Ovary (tissue), 7 donors: ENCODE measurements at regions not wholly inside any gene's neighbourhood (a gene's known extent, or its start where the extent isn't known, plus 50 kb on each side); places are given as distances from the start of the nearest gene placed in this dataset.

ENCODE experiments used
- DNase-seq, 5 donors: peaks; one replicate each; pipeline ENCODE4 v3.0.0-alpha.2; 2019 to 2020
- H3K27ac ChIP-seq, 2 donors: fragments of 200-600 bp; one replicate each; pipeline versions ENCODE4 v1.5.1 to v1.8.0; 2019 to 2022
- H3K27me3 ChIP-seq: fragments of 200-600 bp; one replicate; pipeline ENCODE4 v1.8.0; 2022
- H3K36me3 ChIP-seq: fragments of 200-600 bp; sonication (generic); one replicate; pipeline ENCODE4 v1.5.1; 2019
- H3K4me1 ChIP-seq: one replicate; pipeline ENCODE4 v1.8.1; 2013; ENCODE audit warnings: mild to moderate bottlenecking, moderate library complexity; ENCODE audit not compliant: insufficient read depth
- H3K4me3 ChIP-seq: fragments of 200-600 bp; sonication (generic); one replicate; pipeline ENCODE4 v1.5.1; 2017
- H3K9me3 ChIP-seq, 2 donors: fragments of 200-600 bp in 1 of 2; sonication (generic) in 1 of 2; one replicate each; pipeline versions ENCODE4 v1.5.1 to v1.8.1; 2013 to 2019; ENCODE audit warnings: mild to moderate bottlenecking in 1 of 2, moderate library complexity in 1 of 2
- CTCF ChIP-seq, 3 donors: fragments of 450-650 bp in 2 of 3; fragments of 200-600 bp in 1 of 3; IDR thresholded peaks; one replicate each; pipeline versions ENCODE4 v1.5.1 to v1.8.0; 2016 to 2022; ENCODE audit warnings: antibody characterized with exemption in 3 of 3, mild to moderate bottlenecking in 1 of 3
- EP300 ChIP-seq: sonication (generic); formaldehyde crosslinking; IDR thresholded peaks from one replicate; pipeline ENCODE4 v1.6.1; 2017; ENCODE audit warnings: antibody characterized with exemption
- POLR2A ChIP-seq: fragments of 450-650 bp; IDR thresholded peaks from one replicate; pipeline ENCODE4 v1.6.1; 2017; ENCODE audit warnings: antibody characterized with exemption, mild to moderate bottlenecking, moderate library complexity
- WGBS, 3 donors: extraction: QIAGEN DNeasy Blood & Tissue Kit in 1 of 3; methylation state at CpG; one replicate each; pipeline versions ENCODE4 v1.1.5 to v1.1.7; 2013 to 2017; 5-methylcytosine and 5-hydroxymethylcytosine counted together
- intact Hi-C, 4 donors: fragments of 100-400 bp; cut with DNase I; formaldehyde crosslinking; loops; one replicate each; pipeline versions ENCODE4 v1.11.0 to v1.15.1; 2022 to 2023
- donor health status: DM: no; HTN: no; CAD: no; lungs with moderate emphysema.
- donor health status: DM: no; HTN: no; CAD: no.
- donor health status: Bipolar disorder and iron deficiency.
- donor health status: DM: no; HTN: no; CAD: no.
- donor health status: DM: yes; HTN: yes; CAD: no.

GRCh38 chr13:55483626-55484158 is 1657.0 kb upstream of the PRR20A start:
- no peak for DNase-seq
- no peaks in the 10 kb centered on the region for H3K4me1 ChIP-seq
- no peak for TF ChIP-seq EP300
- TF ChIP-seq POLR2A, result no peak
- TF ChIP-seq CTCF (IDR thresholded peaks at IDR 0.05), result no peak

GRCh38 chr13:55493297-55493696 is 1647.4 kb upstream of the PRR20A start:
- H3K4me3 ChIP-seq, result no peak overlapping the region
- H3K4me1 ChIP-seq, result no peaks in the 10 kb centered on the region
- no peaks in the 10 kb centered on the region for H3K9me3 ChIP-seq
- 78 to 85% (median 85%) methylated on average over 3 of the region's 3 CpGs for WGBS, 3 donors
- no peak for TF ChIP-seq CTCF (IDR thresholded peaks at IDR 0.05)
- no peak for TF ChIP-seq POLR2A
- TF ChIP-seq EP300, result no peak
- no peaks in the 10 kb centered on the region for H3K27me3 ChIP-seq
- DNase-seq, result no peak
- H3K27ac ChIP-seq, result no peak overlapping the region
- no peaks in the 10 kb centered on the region for H3K36me3 ChIP-seq
- intact Hi-C loops, result no loop called here

More at GRCh38 chr13:55483626-55484158, 1657.0 kb upstream of the PRR20A start:
- no peaks in the 10 kb centered on the region for H3K9me3 ChIP-seq
- WGBS, 3 donors, result 47 to 75% (median 56%) methylated on average over 3 of the region's 3 CpGs
- intact Hi-C loops, result no loop called here
- no peaks in the 10 kb centered on the region for H3K27me3 ChIP-seq
- H3K27ac ChIP-seq, result no peak overlapping the region
- H3K4me3 ChIP-seq, result no peak overlapping the region
- no peaks in the 10 kb centered on the region for H3K36me3 ChIP-seq

GRCh38 chr13:55497486-55497885 is 1643.2 kb upstream of the PRR20A start:
- Histone ChIP-seq H3K36me3 (no peaks in the 10 kb centered on the region), H3K4me1 (no peaks in the 10 kb centered on the region), H3K27me3 (no peaks in the 10 kb centered on the region), H3K27ac (no peak overlapping the region), H3K4me3 (no peak overlapping the region), H3K9me3 (no peaks in the 10 kb centered on the region)
- intact Hi-C loops, result no loop called here
- no peak for DNase-seq
- TF ChIP-seq EP300, result no peak
- 66 to 75% (median 73%) methylated on average over 3 of the region's 3 CpGs for WGBS, 3 donors

- intact Hi-C loops, result no loop called here
- no peaks in the 10 kb centered on the region for H3K4me1 ChIP-seq
- TF ChIP-seq EP300 (no peak), POLR2A (no peak), CTCF (IDR thresholded peaks at IDR 0.05) (no peak)
Observed at GRCh38 chr13:55500694-55501093, 1640.0 kb upstream of the PRR20A start.

GRCh38 chr13:55516610-55517009 is 1624.1 kb upstream of the PRR20A start:
- H3K36me3 ChIP-seq, result no peaks in the 10 kb centered on the region
- 2 to 8% (median 3%) methylated on average over 1 of the region's 1 CpG for WGBS, 3 donors
- intact Hi-C loops, result no loop called here
- DNase-seq, result no peak
- H3K4me1 ChIP-seq, result no peaks in the 10 kb centered on the region
- H3K4me3 ChIP-seq, result no peak overlapping the region
- no peaks in the 10 kb centered on the region for H3K9me3 ChIP-seq
- TF ChIP-seq POLR2A (no peak), EP300 (no peak), CTCF (IDR thresholded peaks at IDR 0.05) (no peak)
- no peak overlapping the region for H3K27ac ChIP-seq
- no peaks in the 10 kb centered on the region for H3K27me3 ChIP-seq

More at GRCh38 chr13:55500694-55501093, 1640.0 kb upstream of the PRR20A start:
- Histone ChIP-seq H3K27ac (no peak overlapping the region), H3K36me3 (no peaks in the 10 kb centered on the region), H3K9me3 (no peaks in the 10 kb centered on the region), H3K27me3 (no peaks in the 10 kb centered on the region), H3K4me3 (no peak overlapping the region)
- no peak for DNase-seq
- 72 to 91% (median 84%) methylated on average over 2 of the region's 2 CpGs for WGBS, 3 donors
